Activated CD4-positive, alpha-beta memory T cell treated with anti-CD3 and anti-CD28 coated beads for 36 hours (primary cell): ENCODE measurements at regions not wholly inside any gene's neighbourhood (a gene's known extent, or its start where the extent isn't known, plus 50 kb on each side); places are given as distances from the start of the nearest gene placed in this dataset.
"Not testable (repeated sequence)": the region's sequence is repeated elsewhere in the genome, so short reads cannot be mapped to it uniquely, and the experiment has no call there.

Source experiments
- CTCF ChIA-PET: fragments of 350-600 bp; sonication (Branson Sonifier 250); formaldehyde crosslinking; loops from one replicate; lab custom pipeline; 2021; ENCODE audit warnings: antibody characterized with exemption, inconsistent platforms; lab: Charles Lee
- POLR2A ChIA-PET: fragments of 350-600 bp; sonication (Branson Sonifier 250); formaldehyde crosslinking; loops from one replicate; lab custom pipeline; 2021; ENCODE audit warnings: antibody characterized with exemption; lab: Charles Lee
- DNase-seq: peaks from one replicate; pipeline ENCODE4 v3.0.0-alpha.2; 2020
- H3K27ac Mint-ChIP-seq: one replicate; pipeline ENCODE4 v1.8.0; 2021; ENCODE audit warnings: mixed read lengths
- H3K27me3 Mint-ChIP-seq: one replicate; pipeline ENCODE4 v1.8.0; 2021; ENCODE audit warnings: mixed read lengths
- H3K36me3 Mint-ChIP-seq: one replicate; pipeline ENCODE4 v1.8.0; 2021; ENCODE audit warnings: mixed read lengths
- H3K4me1 Mint-ChIP-seq: one replicate; pipeline ENCODE4 v1.8.0; 2021; ENCODE audit warnings: low read depth, mixed read lengths
- H3K4me3 Mint-ChIP-seq: one replicate; pipeline ENCODE4 v1.8.0; 2021; ENCODE audit warnings: mild to moderate bottlenecking, mixed read lengths
- H3K9me3 Mint-ChIP-seq: one replicate; pipeline ENCODE4 v1.8.0; 2021; ENCODE audit warnings: mixed read lengths
- intact Hi-C: fragments of 100-400 bp; cut with micrococcal nuclease; formaldehyde crosslinking; loops from one replicate; pipeline ENCODE4 v1.15.1; 2023

- intact Hi-C loops, result no loop called here
- POLR2A ChIA-PET, result no interaction called here
- Mint-ChIP-seq H3K4me1 (no peaks in the 10 kb centered on the region), H3K36me3 (no peaks in the 10 kb centered on the region), H3K27ac (no peak overlapping the region), H3K9me3 (no peaks in the 10 kb centered on the region), H3K27me3 (no peaks in the 10 kb centered on the region), H3K4me3 (no peak overlapping the region)
- CTCF ChIA-PET, result no interaction called here
- DNase-seq, result no peak
These were observed 237.5 kb upstream of the KIF2A start for GRCh38 chr5:62068554-62068953.

- POLR2A ChIA-PET, result no interaction called here
- no peaks in the 10 kb centered on the region for H3K4me1 Mint-ChIP-seq
- H3K27ac Mint-ChIP-seq, result no peak overlapping the region
- no peaks in the 10 kb centered on the region for H3K9me3 Mint-ChIP-seq
- no peak overlapping the region for H3K4me3 Mint-ChIP-seq
- intact Hi-C loops, result no loop called here
- H3K36me3 Mint-ChIP-seq, result no peaks in the 10 kb centered on the region
- no peak for DNase-seq
- CTCF ChIA-PET, result no interaction called here
- no peaks in the 10 kb centered on the region for H3K27me3 Mint-ChIP-seq
These were observed 228.6 kb upstream of the KIF2A start for GRCh38 chr5:62077387-62077786.

GRCh38 chr5:62077823-62078550 is 228.0 kb upstream of the KIF2A start:
- POLR2A ChIA-PET, result no interaction called here
- Mint-ChIP-seq H3K4me3 (no peak overlapping the region), H3K36me3 (no peaks in the 10 kb centered on the region), H3K4me1 (no peaks in the 10 kb centered on the region), H3K27ac (no peak overlapping the region), H3K9me3 (no peaks in the 10 kb centered on the region), H3K27me3 (no peaks in the 10 kb centered on the region)
- no peak for DNase-seq
- intact Hi-C loops, result no loop called here
- CTCF ChIA-PET, result no interaction called here

- Mint-ChIP-seq H3K27ac (no peak overlapping the region), H3K9me3 (no peaks in the 10 kb centered on the region), H3K36me3 (no peaks in the 10 kb centered on the region), H3K4me1 (no peaks in the 10 kb centered on the region), H3K27me3 (no peaks in the 10 kb centered on the region), H3K4me3 (no peak overlapping the region)
- ChIA-PET CTCF (no interaction called here), POLR2A (no interaction called here)
- no peak for DNase-seq
- intact Hi-C loops, result no loop called here
These were observed 223.6 kb upstream of the KIF2A start for GRCh38 chr5:62082370-62082801.

- Mint-ChIP-seq H3K4me1 (no peaks in the 10 kb centered on the region), H3K27ac (no peak overlapping the region), H3K9me3 (no peaks in the 10 kb centered on the region), H3K27me3 (no peaks in the 10 kb centered on the region), H3K4me3 (no peak overlapping the region), H3K36me3 (no peaks in the 10 kb centered on the region)
- no peak for DNase-seq
- CTCF ChIA-PET, result no interaction called here
- POLR2A ChIA-PET, result no interaction called here
- intact Hi-C loops, result no loop called here
These were observed 222.8 kb upstream of the KIF2A start for GRCh38 chr5:62083247-62083646.

- ChIA-PET POLR2A (no interaction called here), CTCF (no interaction called here)
- no peaks in the 10 kb centered on the region for H3K36me3 Mint-ChIP-seq
- no peak overlapping the region for H3K27ac Mint-ChIP-seq
- H3K4me3 Mint-ChIP-seq, result no peak overlapping the region
- no peak for DNase-seq
- no peaks in the 10 kb centered on the region for H3K9me3 Mint-ChIP-seq
- H3K4me1 Mint-ChIP-seq, result no peaks in the 10 kb centered on the region
- intact Hi-C loops, result no loop called here
- H3K27me3 Mint-ChIP-seq, result no peaks in the 10 kb centered on the region
These were observed 222.3 kb upstream of the KIF2A start for GRCh38 chr5:62083661-62084060.

- Mint-ChIP-seq H3K4me3 (no peak overlapping the region), H3K36me3 (no peaks in the 10 kb centered on the region), H3K4me1 (no peaks in the 10 kb centered on the region), H3K27ac (no peak overlapping the region), H3K9me3 (no peaks in the 10 kb centered on the region), H3K27me3 (no peaks in the 10 kb centered on the region)
- ChIA-PET POLR2A (no interaction called here), CTCF (no interaction called here)
- no peak for DNase-seq
- intact Hi-C loops, result no loop called here
These were observed 221.6 kb upstream of the KIF2A start for GRCh38 chr5:62084391-62084790.

- no peak overlapping the region for H3K27ac Mint-ChIP-seq
- peaks cover 3% of the 10 kb centered on the region for H3K27me3 Mint-ChIP-seq
- CTCF ChIA-PET, result no interaction called here
- H3K36me3 Mint-ChIP-seq, result no peaks in the 10 kb centered on the region
- DNase-seq, result no peak
- H3K9me3 Mint-ChIP-seq, result no peaks in the 10 kb centered on the region
- no peak overlapping the region for H3K4me3 Mint-ChIP-seq
- intact Hi-C loops, result no loop called here
- H3K4me1 Mint-ChIP-seq, result peaks cover 6% of the 10 kb centered on the region
- POLR2A ChIA-PET, result no interaction called here
These were observed 215.1 kb upstream of the KIF2A start for GRCh38 chr5:62090953-62091352.

- Mint-ChIP-seq H3K4me3 (no peak overlapping the region), H3K27me3 (peaks cover 3% of the 10 kb centered on the region), H3K4me1 (peaks cover 6% of the 10 kb centered on the region), H3K9me3 (no peaks in the 10 kb centered on the region), H3K27ac (no peak overlapping the region), H3K36me3 (no peaks in the 10 kb centered on the region)
- POLR2A ChIA-PET, result no interaction called here
- DNase-seq, result no peak
- CTCF ChIA-PET, result no interaction called here
- intact Hi-C loops, result no loop called here
These were observed 212.6 kb upstream of the KIF2A start for GRCh38 chr5:62093411-62093810.

- no peak for DNase-seq
- no peak overlapping the region for H3K4me3 Mint-ChIP-seq
- H3K36me3 Mint-ChIP-seq, result no peaks in the 10 kb centered on the region
- H3K9me3 Mint-ChIP-seq, result no peaks in the 10 kb centered on the region
- intact Hi-C loops, result no loop called here
- H3K27ac Mint-ChIP-seq, result no peak overlapping the region
- peaks cover 3% of the 10 kb centered on the region for H3K27me3 Mint-ChIP-seq
- POLR2A ChIA-PET, result no interaction called here
- H3K4me1 Mint-ChIP-seq, result peaks cover 6% of the 10 kb centered on the region
- CTCF ChIA-PET, result no interaction called here
These were observed 212.0 kb upstream of the KIF2A start for GRCh38 chr5:62093976-62094375.

GRCh38 chr5:62097361-62097760 is 208.6 kb upstream of the KIF2A start:
- no peaks in the 10 kb centered on the region for H3K36me3 Mint-ChIP-seq
- DNase-seq, result no peak
- peaks cover 3% of the 10 kb centered on the region for H3K27me3 Mint-ChIP-seq
- ChIA-PET POLR2A (no interaction called here), CTCF (no interaction called here)
- H3K9me3 Mint-ChIP-seq, result no peaks in the 10 kb centered on the region
- no peak overlapping the region for H3K4me3 Mint-ChIP-seq
- H3K27ac Mint-ChIP-seq, result no peak overlapping the region
- peaks cover 6% of the 10 kb centered on the region for H3K4me1 Mint-ChIP-seq
- intact Hi-C loops, result no loop called here

GRCh38 chr5:62100201-62100600 is 205.8 kb upstream of the KIF2A start:
- Mint-ChIP-seq H3K36me3 (no peaks in the 10 kb centered on the region), H3K4me1 (no peaks in the 10 kb centered on the region), H3K27ac (no peak overlapping the region), H3K27me3 (peaks cover 3% of the 10 kb centered on the region), H3K4me3 (no peak overlapping the region), H3K9me3 (no peaks in the 10 kb centered on the region)
- no peak for DNase-seq
- intact Hi-C loops, result no loop called here
- CTCF ChIA-PET, result no interaction called here
- POLR2A ChIA-PET, result no interaction called here

GRCh38 chr5:62103863-62104262 is 202.1 kb upstream of the KIF2A start:
- DNase-seq, CTCF ChIA-PET, H3K36me3 Mint-ChIP-seq, H3K9me3 Mint-ChIP-seq, POLR2A ChIA-PET, H3K27me3 Mint-ChIP-seq, H3K27ac Mint-ChIP-seq, intact Hi-C loops, H3K4me1 Mint-ChIP-seq, H3K4me3 Mint-ChIP-seq: not testable (repeated sequence)
